Transverse colon (tissue), 4 donors: ENCODE measurements at regions not wholly inside any gene's neighbourhood (a gene's known extent, or its start where the extent isn't known, plus 50 kb on each side); places are given as distances from the start of the nearest gene placed in this dataset.

Source experiments
- POLR2A ChIP-seq: fragments of 450-650 bp; IDR thresholded peaks from one replicate; pipeline ENCODE4 v1.6.1; 2016; ENCODE audit warnings: antibody characterized with exemption, mild to moderate bottlenecking, moderate library complexity
- POLR2AphosphoS5 ChIP-seq, 3 donors: sonication (generic); formaldehyde crosslinking; IDR thresholded peaks; one replicate each; pipeline ENCODE4 v1.6.1; 2016; ENCODE audit warnings: antibody characterized with exemption in 3 of 3
- TF ChIP-seq, protein P1 (sequence below), 5 experiments: fragments of 200-600 bp in 3 of 5; fragments of 450-650 bp in 2 of 5; sonication (generic) in 3 of 5; IDR thresholded peaks; 1 replicate in 2 of 5; 2 replicates in 3 of 5; pipeline ENCODE4 v1.5.1; 2016 to 2017; ENCODE audit warnings: antibody characterized with exemption in 5 of 5, inconsistent platforms in 3 of 5, mild to moderate bottlenecking in 2 of 5, moderate library complexity in 1 of 5

DNA sequence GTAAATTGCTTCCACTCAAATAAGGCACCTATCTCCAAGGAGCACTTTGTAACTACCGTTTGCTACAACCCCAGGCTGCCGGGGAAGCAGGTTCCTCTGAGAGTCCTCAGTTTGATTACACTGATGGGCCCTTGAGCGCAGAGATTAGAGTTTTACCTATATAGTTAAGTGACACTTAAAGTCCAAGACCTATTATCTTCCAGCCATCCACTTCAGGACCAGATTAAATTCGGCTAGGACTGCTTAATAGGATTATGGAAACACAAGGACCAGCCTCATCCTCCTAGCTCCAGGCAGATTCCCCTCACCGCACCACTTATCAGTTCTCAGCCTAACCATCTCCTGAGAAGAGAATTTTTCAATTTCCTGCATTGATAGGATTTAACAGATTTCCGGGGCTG lies 64.7 kb upstream of the TIAM2 start:
- no peak for TF ChIP-seq POLR2AphosphoS5 (IDR thresholded peaks at IDR 0.05)
- TF ChIP-seq, protein P1, sequence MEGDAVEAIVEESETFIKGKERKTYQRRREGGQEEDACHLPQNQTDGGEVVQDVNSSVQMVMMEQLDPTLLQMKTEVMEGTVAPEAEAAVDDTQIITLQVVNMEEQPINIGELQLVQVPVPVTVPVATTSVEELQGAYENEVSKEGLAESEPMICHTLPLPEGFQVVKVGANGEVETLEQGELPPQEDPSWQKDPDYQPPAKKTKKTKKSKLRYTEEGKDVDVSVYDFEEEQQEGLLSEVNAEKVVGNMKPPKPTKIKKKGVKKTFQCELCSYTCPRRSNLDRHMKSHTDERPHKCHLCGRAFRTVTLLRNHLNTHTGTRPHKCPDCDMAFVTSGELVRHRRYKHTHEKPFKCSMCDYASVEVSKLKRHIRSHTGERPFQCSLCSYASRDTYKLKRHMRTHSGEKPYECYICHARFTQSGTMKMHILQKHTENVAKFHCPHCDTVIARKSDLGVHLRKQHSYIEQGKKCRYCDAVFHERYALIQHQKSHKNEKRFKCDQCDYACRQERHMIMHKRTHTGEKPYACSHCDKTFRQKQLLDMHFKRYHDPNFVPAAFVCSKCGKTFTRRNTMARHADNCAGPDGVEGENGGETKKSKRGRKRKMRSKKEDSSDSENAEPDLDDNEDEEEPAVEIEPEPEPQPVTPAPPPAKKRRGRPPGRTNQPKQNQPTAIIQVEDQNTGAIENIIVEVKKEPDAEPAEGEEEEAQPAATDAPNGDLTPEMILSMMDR (IDR thresholded peaks at IDR 0.05), result no peak
- no peak for TF ChIP-seq POLR2A
